Occipital lobe (tissue), 1 donor: ENCODE measurements at regions not wholly inside any gene's neighbourhood (a gene's known extent, or its start where the extent isn't known, plus 50 kb on each side); places are given as distances from the start of the nearest gene placed in this dataset.

Experiments
- DNase-seq: peaks from one replicate; lab custom pipeline; 2025; lab: John Stamatoyannopoulos, UW

DNA sequence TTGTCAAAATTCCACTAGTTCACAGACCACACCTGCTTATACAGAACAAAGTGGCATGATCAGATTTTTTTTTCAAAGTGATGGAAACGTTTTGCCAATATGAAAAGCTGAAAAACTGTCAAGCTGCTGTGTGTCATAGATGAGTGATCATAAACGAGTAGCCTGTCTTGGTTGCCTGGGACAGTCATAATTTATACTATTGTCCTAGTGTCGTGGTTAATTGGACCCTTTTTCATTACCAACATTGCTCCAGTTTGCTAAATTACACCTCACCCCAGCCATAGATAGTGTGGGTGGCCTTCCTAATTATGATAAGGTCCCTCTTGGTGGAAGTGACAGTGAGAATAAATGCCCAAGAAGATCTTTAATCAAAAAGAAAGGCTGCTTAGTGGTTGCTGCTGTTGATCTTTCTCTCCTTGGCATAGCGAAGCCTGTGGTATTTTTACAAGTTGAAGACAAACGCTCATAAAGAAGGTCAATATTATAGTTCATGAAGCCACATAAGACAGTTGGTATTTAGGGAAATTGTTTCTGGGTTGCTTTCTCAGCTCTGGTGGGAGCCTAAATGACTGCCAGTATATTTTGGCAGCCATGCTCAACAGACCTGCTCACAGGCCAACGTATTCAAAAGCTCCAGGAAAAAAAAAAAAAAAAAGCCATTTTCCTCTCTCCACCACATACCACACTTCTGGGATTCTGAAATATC is 478.1 kb downstream of the PLA2G4A start:
- no peak for DNase-seq

GRCh38 chr1:187310038-187310631 is 481.4 kb downstream of the PLA2G4A start:
- DNase-seq: no peak

DNA sequence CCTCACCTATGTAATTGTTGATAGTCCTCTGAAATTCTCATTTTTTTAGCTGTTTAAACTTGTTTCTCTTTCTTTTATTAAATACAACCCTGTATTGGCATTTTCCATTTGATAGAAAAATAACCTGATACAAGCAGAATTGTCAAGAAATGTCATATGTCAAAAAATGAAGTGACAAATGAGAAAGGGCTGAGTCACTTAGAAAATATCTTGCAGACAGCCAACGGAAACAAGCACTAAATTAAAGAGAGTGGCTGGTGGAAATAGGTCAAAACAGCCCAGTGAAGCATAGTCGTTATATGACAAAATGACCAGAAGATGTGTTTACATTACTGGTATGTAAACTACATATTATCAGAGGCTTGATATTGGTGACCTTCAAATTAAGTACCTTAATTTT is 484.4 kb downstream of the PLA2G4A start:
- no peak for DNase-seq

GRCh38 chr1:187326557-187326956 is 497.8 kb downstream of the PLA2G4A start:
- no peak for DNase-seq

- DNase-seq: no peak
Measured at GRCh38 chr1:187336441-187337168, 507.9 kb downstream of the PLA2G4A start.

DNA sequence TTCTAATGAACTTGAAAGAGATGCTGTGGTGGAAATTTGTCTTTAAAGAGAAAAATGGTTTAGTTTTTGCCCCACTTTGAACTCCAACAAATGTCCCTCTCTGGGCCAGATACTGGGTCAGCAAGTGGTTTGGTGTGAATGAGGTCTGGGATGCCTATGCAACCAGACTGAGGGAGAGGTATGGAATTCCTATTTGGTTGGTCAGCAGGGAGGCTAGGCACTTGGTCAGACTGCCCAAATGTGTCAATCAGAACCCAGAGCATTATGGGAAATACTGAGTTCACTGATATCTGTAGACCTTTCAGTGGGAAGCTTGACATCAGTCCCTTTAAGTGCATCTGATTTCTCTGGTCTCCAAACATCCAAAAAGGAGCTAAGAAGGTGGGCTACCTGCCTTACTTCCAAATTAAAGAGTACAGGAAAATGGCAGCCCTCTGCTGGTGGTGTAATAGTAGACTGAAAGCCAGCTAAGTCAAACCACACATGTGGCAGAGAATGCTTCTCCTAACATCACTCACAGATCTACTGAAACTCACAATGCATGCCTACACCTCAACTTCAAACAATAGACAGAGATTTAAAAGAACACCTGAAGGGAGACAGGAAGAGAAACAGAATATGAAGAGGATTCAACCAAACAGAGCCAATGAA is 510.1 kb downstream of the PLA2G4A start:
- DNase-seq: no peak

- no peak for DNase-seq
Measured at GRCh38 chr1:187342495-187342894, 513.7 kb downstream of the PLA2G4A start.

DNA sequence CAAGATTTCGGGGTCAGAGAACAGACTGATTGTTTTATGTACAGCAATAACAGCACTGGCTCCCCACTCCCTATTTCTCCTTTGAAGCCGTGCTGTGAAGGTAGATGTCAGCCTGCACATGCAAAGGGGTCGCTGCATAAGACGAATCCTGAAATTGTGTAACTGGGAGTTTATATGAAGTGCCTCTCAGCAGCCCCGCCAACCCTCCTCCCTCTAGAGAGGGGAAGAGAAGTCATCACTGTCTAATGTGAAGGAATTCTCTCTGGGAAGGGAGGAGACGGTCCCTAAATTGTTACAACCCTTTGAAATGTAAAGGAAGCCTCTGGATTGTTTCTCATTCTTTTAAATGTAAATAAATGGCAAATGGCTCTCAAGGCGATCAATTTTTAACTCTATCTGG is 545.3 kb downstream of the PLA2G4A start:
- no peak for DNase-seq

- DNase-seq: no peak
Measured at GRCh38 chr1:187374742-187375141, 546.0 kb downstream of the PLA2G4A start.

DNA sequence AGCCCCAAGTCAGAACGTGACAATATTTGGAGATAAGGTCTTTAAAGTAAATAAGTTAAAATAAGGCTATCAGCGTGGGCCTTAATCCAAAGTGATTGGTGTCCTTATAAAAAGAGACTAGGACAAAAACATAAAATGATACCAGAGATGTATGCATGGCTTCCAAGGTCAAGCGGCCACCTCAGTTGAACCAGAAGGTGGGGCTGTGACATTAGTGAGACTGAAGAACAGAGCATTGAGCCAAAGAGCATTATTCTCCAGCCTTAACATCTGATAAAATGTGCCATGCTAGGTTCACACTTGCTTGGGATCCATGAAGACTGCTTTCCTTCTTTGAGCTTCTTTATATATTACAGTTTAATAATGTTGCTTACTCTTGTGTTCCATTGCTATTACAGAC is 554.6 kb downstream of the PLA2G4A start:
- DNase-seq: no peak

DNA sequence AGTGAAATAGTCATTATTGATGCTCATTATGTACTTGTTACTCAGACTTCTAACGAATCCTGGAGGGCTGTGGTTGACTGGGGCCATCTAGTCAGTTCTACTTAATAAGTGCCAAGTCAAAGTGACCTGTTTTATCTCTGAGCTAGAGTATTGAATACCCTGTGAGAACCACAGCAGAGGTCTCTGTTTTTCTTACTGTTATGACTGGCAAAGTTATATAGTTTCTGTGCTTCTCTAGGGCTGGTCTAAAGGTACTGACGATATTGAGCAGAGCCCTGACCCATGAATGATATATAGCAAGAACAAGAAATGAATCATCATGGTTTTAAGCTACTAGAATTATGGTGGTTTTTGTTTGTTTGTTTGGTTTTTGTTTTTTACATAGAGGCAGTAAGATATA is 555.8 kb downstream of the PLA2G4A start:
- no peak for DNase-seq

- DNase-seq: no peak
Measured at GRCh38 chr1:187390215-187390818, 561.6 kb downstream of the PLA2G4A start.

GRCh38 chr1:187396226-187396625 is 567.5 kb downstream of the PLA2G4A start:
- DNase-seq: no peak

- DNase-seq: no peak
Measured at GRCh38 chr1:187396929-187397796, 568.4 kb downstream of the PLA2G4A start.

GRCh38 chr1:187408212-187409004 is 579.7 kb downstream of the PLA2G4A start:
- no peak for DNase-seq

GRCh38 chr1:187409341-187409740 is 580.6 kb downstream of the PLA2G4A start:
- no peak for DNase-seq

DNA sequence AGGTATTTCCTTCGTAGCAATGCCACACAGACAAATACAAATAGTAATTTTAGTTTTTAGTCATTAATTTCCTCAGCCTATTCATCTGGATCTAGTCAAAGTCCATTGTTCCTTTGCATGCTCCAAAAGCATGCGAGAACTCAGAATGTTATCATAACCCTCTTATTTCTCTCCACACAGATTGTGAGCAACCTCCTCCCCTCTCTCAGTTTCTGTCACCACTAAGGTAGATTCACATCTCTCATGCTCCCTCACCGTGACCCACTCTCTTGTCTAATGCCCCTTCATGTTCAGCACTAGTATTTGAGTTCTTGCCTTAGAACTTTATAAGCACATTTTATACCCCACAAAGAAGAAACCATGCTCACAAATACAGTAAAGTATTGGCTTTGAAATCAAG is 582.4 kb downstream of the PLA2G4A start:
- DNase-seq: no peak

DNA sequence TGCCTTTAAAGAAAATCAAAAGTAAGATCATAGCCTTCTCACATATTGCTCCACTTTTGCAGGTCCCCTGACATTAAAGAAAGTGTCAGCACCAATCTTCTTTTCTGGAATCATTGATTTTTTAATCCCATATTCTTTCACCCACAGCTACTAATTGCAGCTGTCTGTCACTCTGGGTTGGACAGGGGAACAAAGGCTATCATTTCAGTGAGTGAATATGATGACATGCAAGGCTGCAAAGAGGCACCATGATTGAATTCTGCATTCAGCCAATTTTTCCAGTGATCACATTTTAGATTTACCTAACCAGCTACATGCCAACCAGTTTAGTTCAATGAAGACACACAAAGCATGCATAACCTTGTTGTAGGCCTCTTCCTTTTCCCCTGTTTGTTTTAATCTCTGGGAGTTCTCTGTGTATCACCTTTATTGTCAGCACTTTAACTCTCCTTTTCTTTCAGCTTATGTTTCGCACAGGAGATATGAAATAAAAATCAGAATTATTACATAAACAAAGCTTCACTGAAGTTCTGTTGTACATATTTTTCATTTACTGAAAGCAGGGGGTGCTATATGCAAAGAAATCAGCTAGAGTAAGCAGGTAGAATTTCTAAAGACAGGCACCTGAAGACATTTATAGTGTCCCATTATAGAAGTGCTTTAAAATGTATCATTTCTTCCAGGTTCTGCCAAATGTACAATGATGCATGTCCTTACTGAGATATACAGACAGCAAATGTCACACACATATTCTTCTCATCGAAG is 584.8 kb downstream of the PLA2G4A start:
- DNase-seq: no peak

GRCh38 chr1:187415065-187415464 is 586.3 kb downstream of the PLA2G4A start:
- no peak for DNase-seq
